Effector memory CD8-positive, alpha-beta T cell (primary cell): ENCODE measurements at regions not wholly inside any gene's neighbourhood (a gene's known extent, or its start where the extent isn't known, plus 50 kb on each side); places are given as distances from the start of the nearest gene placed in this dataset.
"Not testable (repeated sequence)": the region's sequence is repeated elsewhere in the genome, so short reads cannot be mapped to it uniquely, and the experiment has no call there.

Experiments used
- ATAC-seq: fragments of 150-1000 bp; cut with Tn5 transposase; replicated peaks from 2 replicates; pipeline ENCODE4 v1.10.0; 2021; ENCODE audit warnings: mild to moderate bottlenecking, moderate library complexity
- DNase-seq, 3 experiments: peaks; one replicate each; pipeline ENCODE4 v3.0.0; 2021
- H3K27ac Mint-ChIP-seq, 2 donors: one replicate each; pipeline ENCODE4 v1.8.0; 2022; ENCODE audit warnings: mild to moderate bottlenecking in 2 of 2, mixed read lengths in 2 of 2, moderate library complexity in 2 of 2
- H3K27me3 Mint-ChIP-seq, 2 donors: one replicate each; pipeline ENCODE4 v1.8.0; 2022; ENCODE audit warnings: mixed read lengths in 2 of 2
- H3K36me3 Mint-ChIP-seq: one replicate; pipeline ENCODE4 v1.8.0; 2022; ENCODE audit warnings: mild to moderate bottlenecking, moderate library complexity, mixed read lengths; ENCODE audit not compliant: insufficient read depth
- H3K4me1 Mint-ChIP-seq, 2 donors: one replicate each; pipeline ENCODE4 v1.8.0; 2022; ENCODE audit warnings: low read depth in 2 of 2, mixed read lengths in 2 of 2
- H3K4me3 Mint-ChIP-seq, 2 donors: one replicate each; pipeline ENCODE4 v1.8.0; 2022; ENCODE audit warnings: mild to moderate bottlenecking in 2 of 2, mixed read lengths in 2 of 2, moderate library complexity in 2 of 2
- H3K9me3 Mint-ChIP-seq, 2 donors: one replicate each; pipeline ENCODE4 v1.8.0; 2022; ENCODE audit warnings: mixed read lengths in 2 of 2

DNA sequence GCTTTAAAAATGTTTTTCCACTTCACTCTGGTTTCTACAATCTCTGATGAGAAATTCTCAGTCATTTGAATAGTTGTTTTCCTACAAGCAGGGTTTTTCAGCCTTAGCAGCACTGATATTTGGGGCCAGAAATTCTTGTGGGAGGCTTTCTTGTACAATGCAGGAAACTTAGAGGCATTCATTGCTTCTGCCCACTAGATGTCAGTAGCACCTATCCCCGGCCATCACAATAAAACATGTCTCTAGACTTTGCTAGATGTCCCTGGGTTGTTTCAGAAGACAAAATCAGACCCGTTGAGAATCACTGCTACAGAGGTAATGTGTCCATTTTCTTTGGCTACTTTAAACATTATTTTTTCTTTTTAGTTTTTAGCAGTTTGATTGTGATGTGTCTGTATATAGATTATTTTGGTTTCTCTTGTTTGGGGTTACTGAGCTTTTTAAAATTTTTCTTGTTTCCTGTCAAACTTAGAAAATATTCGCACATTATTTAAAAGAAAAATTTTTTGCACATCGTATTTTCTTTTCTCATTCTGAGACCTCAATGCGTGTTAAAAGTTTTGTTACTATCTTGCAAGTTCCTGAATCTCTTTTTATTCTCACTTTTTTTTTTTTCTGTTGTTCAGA lies 60.8 kb upstream of the CCDC179 start:
- Mint-ChIP-seq H3K27ac (no peak overlapping the region), H3K27me3 (no peaks in the 10 kb centered on the region), H3K4me3 (no peak overlapping the region), H3K9me3 (no peaks in the 10 kb centered on the region), H3K36me3 (no peaks in the 10 kb centered on the region), H3K4me1 (no peaks in the 10 kb centered on the region)
- ATAC-seq (peak; percentile 56), DNase-seq (no peak)

GRCh38 chr11:22922672-22923071 lies 62.4 kb upstream of the CCDC179 start:
- ATAC-seq: no peak
- Mint-ChIP-seq H3K4me1 (no peaks in the 10 kb centered on the region), H3K4me3 (no peak overlapping the region), H3K27ac (no peak overlapping the region), H3K36me3 (no peaks in the 10 kb centered on the region), H3K27me3 (no peaks in the 10 kb centered on the region), H3K9me3 (no peaks in the 10 kb centered on the region)
- DNase-seq: no peak

DNA sequence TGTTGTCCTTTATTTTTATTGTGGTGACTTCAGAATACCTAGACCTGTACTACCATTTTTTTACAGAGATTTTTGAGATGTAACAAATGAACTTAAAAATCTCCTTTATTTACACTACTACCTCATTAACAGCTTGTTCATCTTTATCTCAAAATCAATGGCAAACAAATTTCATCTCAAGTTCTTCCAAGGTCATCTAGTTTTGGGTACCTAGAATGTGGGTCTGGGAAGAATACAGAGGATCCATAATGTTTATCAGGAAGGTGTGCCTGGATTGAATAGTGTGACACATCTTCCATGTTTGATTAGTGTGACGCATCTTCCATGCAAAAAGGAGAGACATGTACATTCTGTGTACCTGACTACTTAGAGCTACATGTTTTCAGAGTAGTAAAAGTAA lies 63.3 kb upstream of the CCDC179 start:
- no peak overlapping the region for H3K27ac Mint-ChIP-seq
- no peaks in the 10 kb centered on the region for H3K4me1 Mint-ChIP-seq
- ATAC-seq (no peak), DNase-seq (no peak)
- no peaks in the 10 kb centered on the region for H3K27me3 Mint-ChIP-seq
- H3K9me3 Mint-ChIP-seq: no peaks in the 10 kb centered on the region
- no peak overlapping the region for H3K4me3 Mint-ChIP-seq
- H3K36me3 Mint-ChIP-seq: no peaks in the 10 kb centered on the region

- DNase-seq: no peak
- Mint-ChIP-seq H3K27ac (no peak overlapping the region), H3K4me3 (no peak overlapping the region), H3K9me3 (no peaks in the 10 kb centered on the region), H3K27me3 (no peaks in the 10 kb centered on the region), H3K36me3 (no peaks in the 10 kb centered on the region), H3K4me1 (no peaks in the 10 kb centered on the region)
- no peak for ATAC-seq
Measured at GRCh38 chr11:22926341-22926740, 66.1 kb upstream of the CCDC179 start.

GRCh38 chr11:22927793-22928192 lies 67.5 kb upstream of the CCDC179 start:
- H3K4me3 Mint-ChIP-seq: no peak overlapping the region
- no peaks in the 10 kb centered on the region for H3K4me1 Mint-ChIP-seq
- no peak overlapping the region for H3K27ac Mint-ChIP-seq
- DNase-seq: no peak
- no peak for ATAC-seq
- H3K27me3 Mint-ChIP-seq: no peaks in the 10 kb centered on the region
- no peaks in the 10 kb centered on the region for H3K9me3 Mint-ChIP-seq
- H3K36me3 Mint-ChIP-seq: no peaks in the 10 kb centered on the region

DNA sequence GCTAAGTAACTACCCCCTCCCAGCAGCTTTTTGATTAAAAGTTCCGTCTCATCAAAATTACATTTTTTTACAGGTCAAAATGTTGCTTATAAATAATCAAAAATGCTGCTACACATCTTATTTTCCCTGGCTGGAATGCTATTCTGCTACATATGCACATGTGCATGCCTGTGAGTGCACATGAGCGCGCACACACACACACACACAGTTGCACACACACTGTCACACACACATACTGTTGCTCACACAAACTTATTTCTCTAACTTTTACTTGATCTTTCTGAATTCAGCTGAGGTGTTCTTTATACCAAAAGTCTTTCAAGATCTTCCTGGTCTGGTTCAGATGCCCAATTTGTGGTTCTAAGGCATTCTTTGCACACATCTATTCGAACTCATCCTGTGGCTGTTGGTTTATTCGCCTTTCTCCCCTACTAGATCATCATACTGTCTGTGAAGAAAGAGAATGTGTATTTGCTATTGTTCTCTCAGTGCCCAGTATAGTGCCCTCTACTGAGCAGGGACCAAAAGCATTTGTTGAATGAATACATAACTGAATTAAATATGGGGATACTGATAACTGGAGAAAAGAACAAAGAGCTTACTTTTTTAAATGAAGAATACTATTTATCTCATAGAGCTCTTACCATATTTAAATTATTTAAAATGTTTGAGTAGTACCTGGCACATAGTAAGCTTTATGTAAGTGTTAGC lies 68.1 kb upstream of the CCDC179 start:
- DNase-seq (no peak), ATAC-seq (no peak)
- no peaks in the 10 kb centered on the region for H3K4me1 Mint-ChIP-seq
- H3K36me3 Mint-ChIP-seq: no peaks in the 10 kb centered on the region
- no peaks in the 10 kb centered on the region for H3K9me3 Mint-ChIP-seq
- no peak overlapping the region for H3K4me3 Mint-ChIP-seq
- no peak overlapping the region for H3K27ac Mint-ChIP-seq
- no peaks in the 10 kb centered on the region for H3K27me3 Mint-ChIP-seq

DNA sequence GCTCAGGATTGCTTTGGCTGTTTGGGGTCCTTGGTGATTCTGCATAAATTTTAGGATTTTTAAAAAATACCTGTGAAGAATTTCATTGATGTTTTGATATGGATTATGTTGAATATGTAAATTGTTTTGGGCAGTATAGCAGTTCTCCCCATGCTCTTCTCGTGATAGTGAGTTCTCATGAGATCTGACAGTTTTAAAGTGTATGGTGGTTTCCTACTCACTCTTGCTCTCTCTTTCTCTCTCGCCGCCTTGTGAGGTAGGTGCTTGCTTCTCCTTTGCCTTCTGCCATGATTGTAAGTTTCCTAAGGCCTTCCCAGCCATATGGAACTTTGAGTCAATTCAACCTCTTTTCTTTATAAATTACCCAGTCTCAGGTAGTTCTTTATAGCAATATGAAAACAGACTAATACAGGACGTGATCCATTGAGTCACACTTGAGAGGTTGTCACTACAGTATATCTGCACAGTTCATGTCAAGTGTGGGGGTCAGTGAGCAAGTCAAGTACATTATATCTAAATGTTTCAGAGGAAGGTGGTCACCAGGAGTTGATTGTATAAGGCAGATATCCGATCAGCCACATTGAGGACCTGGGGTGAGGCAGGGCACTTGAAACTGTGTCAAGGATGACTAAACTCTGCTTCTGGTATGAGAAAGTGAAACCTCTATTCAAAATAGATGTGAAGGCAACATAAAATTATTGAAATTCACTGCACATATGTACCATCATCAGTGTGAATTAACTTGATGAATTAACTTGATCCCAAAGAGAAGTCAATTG lies 70.7 kb upstream of the CCDC179 start:
- no peaks in the 10 kb centered on the region for H3K27me3 Mint-ChIP-seq
- H3K36me3 Mint-ChIP-seq: no peaks in the 10 kb centered on the region
- H3K4me1 Mint-ChIP-seq: no peaks in the 10 kb centered on the region
- H3K4me3 Mint-ChIP-seq: no peak overlapping the region
- no peak for ATAC-seq
- no peak overlapping the region for H3K27ac Mint-ChIP-seq
- no peak for DNase-seq
- H3K9me3 Mint-ChIP-seq: no peaks in the 10 kb centered on the region

GRCh38 chr11:22938691-22939090 lies 78.4 kb upstream of the CCDC179 start:
- Mint-ChIP-seq H3K36me3 (no peaks in the 10 kb centered on the region), H3K9me3 (peaks cover 0 to 8% of the 10 kb centered on the region in 2 donors), H3K4me3 (no peak overlapping the region), H3K4me1 (no peaks in the 10 kb centered on the region), H3K27me3 (no peaks in the 10 kb centered on the region), H3K27ac (no peak overlapping the region)
- DNase-seq (no peak), ATAC-seq (no peak)

DNA sequence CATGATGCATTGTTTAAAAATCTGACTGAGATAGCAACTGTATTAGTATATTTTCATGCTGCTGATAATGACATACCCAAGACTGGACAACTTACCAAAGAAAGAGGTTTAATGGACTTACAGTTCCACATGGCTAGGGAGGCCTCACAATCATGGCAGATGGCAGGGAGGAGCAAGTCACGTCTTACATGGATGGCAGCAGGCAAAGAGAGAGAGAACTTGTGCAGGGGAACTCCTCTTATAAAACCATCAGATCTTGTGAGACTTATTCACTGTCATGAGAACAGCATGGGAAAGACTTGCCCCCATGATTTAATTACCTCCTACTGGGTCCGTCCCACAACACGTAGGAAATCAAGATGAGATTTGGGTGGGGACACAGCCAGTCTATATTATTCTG lies 81.3 kb upstream of the CCDC179 start:
- H3K9me3 Mint-ChIP-seq, DNase-seq, H3K36me3 Mint-ChIP-seq, H3K27me3 Mint-ChIP-seq, ATAC-seq, H3K27ac Mint-ChIP-seq, H3K4me3 Mint-ChIP-seq, H3K4me1 Mint-ChIP-seq: not testable (repeated sequence)

DNA sequence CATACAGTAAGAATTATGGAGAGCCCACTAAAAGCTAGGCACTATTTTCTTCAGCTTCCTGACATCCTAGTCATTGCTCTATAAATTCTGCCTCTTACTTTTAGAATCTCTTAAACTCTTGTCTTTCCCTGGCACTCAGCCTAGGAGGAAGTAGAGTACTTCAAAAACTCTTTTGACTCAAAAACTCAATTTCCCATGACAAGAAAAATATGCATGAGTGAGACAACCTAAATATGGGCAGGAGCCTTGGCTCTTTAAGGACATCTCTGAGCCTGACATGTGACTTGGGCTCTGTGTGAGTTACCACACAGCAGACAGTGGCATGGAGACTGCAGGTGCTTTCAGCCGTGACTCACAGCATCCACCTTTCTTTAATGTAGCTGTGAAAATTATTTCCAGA lies 97.5 kb upstream of the CCDC179 start:
- Mint-ChIP-seq H3K27ac (no peak overlapping the region), H3K4me1 (no peaks in the 10 kb centered on the region), H3K4me3 (no peak overlapping the region), H3K27me3 (no peaks in the 10 kb centered on the region), H3K36me3 (no peaks in the 10 kb centered on the region), H3K9me3 (peaks cover 0 to 3% of the 10 kb centered on the region in 2 donors)
- DNase-seq (no peak), ATAC-seq (no peak)

- Mint-ChIP-seq H3K36me3 (no peaks in the 10 kb centered on the region), H3K4me3 (no peak overlapping the region), H3K27ac (no peak overlapping the region), H3K9me3 (peaks cover 6 to 17% of the 10 kb centered on the region in 2 donors), H3K4me1 (no peaks in the 10 kb centered on the region), H3K27me3 (no peaks in the 10 kb centered on the region)
- DNase-seq (no peak), ATAC-seq (no peak)
Measured at GRCh38 chr11:22974251-22974650, 114.0 kb upstream of the CCDC179 start.

DNA sequence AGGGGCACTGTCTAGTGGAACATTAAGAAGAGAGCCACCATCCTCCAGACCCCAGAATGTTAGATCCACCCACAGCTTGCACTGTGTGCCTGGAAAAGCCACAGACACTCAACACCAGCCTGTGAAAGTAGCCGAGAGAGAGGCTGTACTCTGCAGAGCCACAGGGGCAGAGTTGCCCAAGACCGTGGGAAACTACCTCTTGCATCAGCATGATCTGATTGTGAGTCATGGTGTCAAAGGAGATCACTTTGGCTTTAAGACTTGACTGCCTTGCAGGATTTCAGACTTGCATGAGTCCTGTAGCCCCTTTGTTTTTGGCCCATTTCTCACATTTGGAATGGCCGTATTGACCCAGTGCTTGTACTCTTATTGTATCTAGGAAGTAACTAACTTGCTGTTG lies 115.9 kb upstream of the CCDC179 start:
- Mint-ChIP-seq H3K27ac (no peak overlapping the region), H3K27me3 (no peaks in the 10 kb centered on the region), H3K4me3 (no peak overlapping the region), H3K4me1 (no peaks in the 10 kb centered on the region), H3K36me3 (no peaks in the 10 kb centered on the region), H3K9me3 (peaks cover 6 to 20% of the 10 kb centered on the region in 2 donors)
- DNase-seq (no peak), ATAC-seq (no peak)

GRCh38 chr11:22982903-22983302 lies 122.6 kb upstream of the CCDC179 start:
- no peak for ATAC-seq
- H3K27ac Mint-ChIP-seq: no peak overlapping the region
- no peaks in the 10 kb centered on the region for H3K36me3 Mint-ChIP-seq

GRCh38 chr11:22984045-22984444 lies 123.8 kb upstream of the CCDC179 start:
- no peak for ATAC-seq
- Mint-ChIP-seq H3K9me3 (peaks cover 11 to 14% of the 10 kb centered on the region in 2 donors), H3K36me3 (no peaks in the 10 kb centered on the region), H3K4me1 (no peaks in the 10 kb centered on the region), H3K27ac (no peak overlapping the region), H3K4me3 (no peak overlapping the region), H3K27me3 (no peaks in the 10 kb centered on the region)
- DNase-seq: no peak

More at GRCh38 chr11:22982903-22983302, 122.6 kb upstream of the CCDC179 start:
- Mint-ChIP-seq H3K9me3 (peaks cover 0 to 12% of the 10 kb centered on the region in 2 donors), H3K4me1 (no peaks in the 10 kb centered on the region), H3K27me3 (no peaks in the 10 kb centered on the region), H3K4me3 (no peak overlapping the region)
- no peak for DNase-seq
